ENCODE measurements at regions not wholly inside any gene's neighbourhood (a gene's known extent, or its start where the extent isn't known, plus 50 kb on each side); places are given as distances from the start of the nearest gene placed in this dataset.

DNA sequence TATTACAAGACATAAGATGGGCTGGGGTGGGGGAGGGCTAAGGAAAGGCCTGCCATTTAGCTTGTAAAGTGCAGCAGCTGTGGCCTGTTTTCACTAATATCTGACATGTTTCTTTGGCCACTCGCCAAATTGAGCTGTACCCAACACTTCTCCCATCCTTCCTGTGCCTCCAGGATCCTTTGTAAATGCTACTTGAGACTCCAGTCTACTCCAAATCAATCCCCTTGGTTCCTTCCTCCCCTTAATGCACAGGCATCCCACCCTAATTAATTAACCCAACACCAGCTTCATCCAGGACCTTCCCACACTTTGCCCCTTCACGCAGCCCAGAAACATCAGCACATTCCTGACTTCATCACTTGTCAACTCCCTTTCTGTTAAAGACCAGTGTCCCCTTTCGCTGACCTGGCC is 55.0 kb upstream of the TCF21 start:
- no peak for DNase-seq
- peaks cover 7% of the 10 kb centered on the region for H3K4me1 Mint-ChIP-seq (ENCODE audit: low read depth, unreplicated experiment)
- CTCF ChIA-PET: no interaction called here
- TF ChIP-seq, protein P1, sequence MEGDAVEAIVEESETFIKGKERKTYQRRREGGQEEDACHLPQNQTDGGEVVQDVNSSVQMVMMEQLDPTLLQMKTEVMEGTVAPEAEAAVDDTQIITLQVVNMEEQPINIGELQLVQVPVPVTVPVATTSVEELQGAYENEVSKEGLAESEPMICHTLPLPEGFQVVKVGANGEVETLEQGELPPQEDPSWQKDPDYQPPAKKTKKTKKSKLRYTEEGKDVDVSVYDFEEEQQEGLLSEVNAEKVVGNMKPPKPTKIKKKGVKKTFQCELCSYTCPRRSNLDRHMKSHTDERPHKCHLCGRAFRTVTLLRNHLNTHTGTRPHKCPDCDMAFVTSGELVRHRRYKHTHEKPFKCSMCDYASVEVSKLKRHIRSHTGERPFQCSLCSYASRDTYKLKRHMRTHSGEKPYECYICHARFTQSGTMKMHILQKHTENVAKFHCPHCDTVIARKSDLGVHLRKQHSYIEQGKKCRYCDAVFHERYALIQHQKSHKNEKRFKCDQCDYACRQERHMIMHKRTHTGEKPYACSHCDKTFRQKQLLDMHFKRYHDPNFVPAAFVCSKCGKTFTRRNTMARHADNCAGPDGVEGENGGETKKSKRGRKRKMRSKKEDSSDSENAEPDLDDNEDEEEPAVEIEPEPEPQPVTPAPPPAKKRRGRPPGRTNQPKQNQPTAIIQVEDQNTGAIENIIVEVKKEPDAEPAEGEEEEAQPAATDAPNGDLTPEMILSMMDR (IDR thresholded peaks at IDR 0.05; ENCODE audit: unreplicated experiment): no peak
- BruUV-seq (replicated peaks): no TSS peak
- H3K36me3 Mint-ChIP-seq (ENCODE audit: insufficient read depth, unreplicated experiment): peaks cover 7% of the 10 kb centered on the region
- H3K27me3 Mint-ChIP-seq (ENCODE audit: unreplicated experiment): peaks cover 10% of the 10 kb centered on the region
- intact Hi-C loops (cut with micrococcal nuclease; ENCODE audit: unreplicated experiment): loop anchor here (10.0 kb wide), 2 partner anchors 189 to 261 kb away; no protein-coding TSS in a partner anchor
- H3K4me3 Mint-ChIP-seq (ENCODE audit: low read depth, unreplicated experiment): no peak overlapping the region
- no peak overlapping the region for H3K27ac Mint-ChIP-seq (ENCODE audit: unreplicated experiment)
- no peaks in the 10 kb centered on the region for H3K9me3 Mint-ChIP-seq (ENCODE audit: low read depth, unreplicated experiment)

GRCh38 chr6:133834472-133835170 is 54.3 kb upstream of the TCF21 start:
- Mint-ChIP-seq H3K27ac (ENCODE audit: unreplicated experiment) (no peak overlapping the region), H3K4me3 (ENCODE audit: low read depth, unreplicated experiment) (no peak overlapping the region), H3K4me1 (ENCODE audit: low read depth, unreplicated experiment) (peaks cover 7% of the 10 kb centered on the region), H3K36me3 (ENCODE audit: insufficient read depth, unreplicated experiment) (peaks cover 7% of the 10 kb centered on the region), H3K27me3 (ENCODE audit: unreplicated experiment) (peaks cover 10% of the 10 kb centered on the region), H3K9me3 (ENCODE audit: low read depth, unreplicated experiment) (no peaks in the 10 kb centered on the region)
- TF ChIP-seq, protein P1 (IDR thresholded peaks at IDR 0.05; ENCODE audit: unreplicated experiment): no peak
- CTCF ChIA-PET: interaction anchor here (0.6 to 1.9 kb wide), 2 partner anchors 92 to 265 kb away, joined by 6 to 8 read pairs; no protein-coding TSS in a partner anchor
- DNase-seq: no peak
- intact Hi-C loops (cut with micrococcal nuclease; ENCODE audit: unreplicated experiment): loop anchor here (10.0 kb wide), 2 partner anchors 190 to 260 kb away; no protein-coding TSS in a partner anchor
- BruUV-seq (replicated peaks): no TSS peak

DNA sequence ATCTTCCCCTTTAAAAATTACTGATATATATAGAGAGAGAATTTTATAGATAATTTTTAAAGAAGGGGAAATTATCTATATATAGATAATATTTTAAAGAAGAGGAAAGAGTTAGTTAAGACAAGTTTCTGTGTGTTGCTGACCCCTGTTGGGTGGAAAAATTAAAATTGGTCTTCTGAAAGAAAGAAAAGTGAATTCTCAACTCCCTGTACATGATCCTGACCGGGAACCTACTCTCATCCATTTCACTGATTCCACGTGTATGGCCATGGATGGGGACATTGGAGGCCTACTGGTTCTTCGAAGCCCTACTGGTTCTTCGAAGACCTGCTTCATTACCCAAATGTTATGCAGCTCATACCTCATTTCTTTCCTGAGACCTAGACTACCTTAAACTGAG is 53.0 kb upstream of the TCF21 start:
- Mint-ChIP-seq H3K27ac (ENCODE audit: unreplicated experiment) (no peak overlapping the region), H3K4me3 (ENCODE audit: low read depth, unreplicated experiment) (no peak overlapping the region), H3K36me3 (ENCODE audit: insufficient read depth, unreplicated experiment) (peaks cover 7% of the 10 kb centered on the region), H3K4me1 (ENCODE audit: low read depth, unreplicated experiment) (peaks cover 7% of the 10 kb centered on the region), H3K27me3 (ENCODE audit: unreplicated experiment) (peaks cover 4% of the 10 kb centered on the region), H3K9me3 (ENCODE audit: low read depth, unreplicated experiment) (no peaks in the 10 kb centered on the region)
- no TSS peak for BruUV-seq (replicated peaks)
- TF ChIP-seq, protein P1 (IDR thresholded peaks at IDR 0.05; ENCODE audit: unreplicated experiment): no peak
- DNase-seq: no peak
- intact Hi-C loops (cut with micrococcal nuclease; ENCODE audit: unreplicated experiment): loop anchor here (2.0 to 10.0 kb wide), 3 partner anchors 191 to 267 kb away; no protein-coding TSS in a partner anchor
- CTCF ChIA-PET: interaction anchor here (1.9 kb wide), 1 partner anchor 266 kb away, joined by 8 read pairs; no protein-coding TSS in a partner anchor

DNA sequence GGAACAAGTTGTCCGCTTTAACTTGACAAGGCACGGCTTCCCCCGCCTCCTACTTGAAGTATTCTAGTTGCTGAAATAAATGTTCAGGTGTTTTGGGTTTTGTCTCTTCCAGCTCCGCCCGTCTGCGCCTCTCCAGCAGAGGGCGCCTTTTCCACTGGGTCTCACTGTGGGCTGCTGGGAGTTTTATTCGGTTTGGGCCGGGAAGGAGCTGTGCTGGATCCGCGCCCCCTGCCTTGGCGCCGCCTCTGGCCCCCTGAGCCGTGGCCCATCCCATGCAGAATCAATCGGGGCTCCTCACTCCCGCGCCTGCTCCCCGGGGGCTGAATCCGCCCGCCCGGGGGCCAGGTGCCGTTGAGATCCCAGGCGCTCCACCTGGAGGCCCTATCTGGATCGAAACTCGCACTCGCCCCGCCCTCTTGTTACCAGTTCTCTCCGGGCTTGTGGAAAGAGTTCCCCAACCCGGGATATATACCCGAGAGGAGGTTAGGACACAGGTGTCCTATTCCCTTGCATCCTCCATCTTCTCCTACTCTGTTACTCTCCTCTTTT is 51.0 kb upstream of the TCF21 start:
- Mint-ChIP-seq H3K9me3 (ENCODE audit: low read depth, unreplicated experiment) (no peaks in the 10 kb centered on the region), H3K4me3 (ENCODE audit: low read depth, unreplicated experiment) (peak overlapping the region; percentile 87), H3K27ac (ENCODE audit: unreplicated experiment) (peak overlapping the region; percentile 70), H3K4me1 (ENCODE audit: low read depth, unreplicated experiment) (peaks cover 7% of the 10 kb centered on the region), H3K27me3 (ENCODE audit: unreplicated experiment) (no peaks in the 10 kb centered on the region), H3K36me3 (ENCODE audit: insufficient read depth, unreplicated experiment) (peaks cover 7% of the 10 kb centered on the region)
- TF ChIP-seq, protein P1 (IDR thresholded peaks at IDR 0.05; ENCODE audit: unreplicated experiment): peak; percentile 93
- peak; percentile 86 for DNase-seq
- intact Hi-C loops (cut with micrococcal nuclease; ENCODE audit: unreplicated experiment): loop anchor here (1.0 to 10.0 kb wide), 4 partner anchors 78 to 269 kb away; no protein-coding TSS in a partner anchor
- CTCF ChIA-PET: interaction anchor here (0.6 to 2.1 kb wide), 12 partner anchors 11 to 269 kb away, joined by 3 to 44 read pairs (median 4); no protein-coding TSS in a partner anchor
- no TSS peak for BruUV-seq (replicated peaks)

All from Calu3 (cell line).